K562 (cell line): ENCODE measurements at regions not wholly inside any gene's neighbourhood (a gene's known extent, or its start where the extent isn't known, plus 50 kb on each side); places are given as distances from the start of the nearest gene placed in this dataset.

Source experiments
- ATAC-seq: fragments of 200-7000 bp; cut with Tn5 transposase; 3 replicates; pipeline ENCODE4 v1.9.1; 2020; ENCODE audit warnings: moderate library complexity
- BruUV-seq: library from RNA; stranded (reverse); fragments of 400-500 nt; replicated peaks from 2 replicates; lab custom pipeline; 2021; lab: Mats Ljungman, UMichigan
- CTCF ChIA-PET: fragments of 300-600 bp; formaldehyde crosslinking; extraction: SDS; loops from one replicate; lab custom pipeline; 2021; ENCODE audit warnings: low intra/inter-chr PET ratio; lab: Yijun Ruan, JAX
- POLR2A ChIA-PET: fragments of 300-600, 350-650 bp; sonication (Branson Sonifier 250); formaldehyde crosslinking; extraction: SDS; loops from one replicate; lab custom pipeline; 2021; ENCODE audit warnings: antibody characterized with exemption, inconsistent platforms; lab: Yijun Ruan, JAX
- DNase-seq, 4 experiments: peaks; one replicate each; pipeline versions ENCODE4 v3.0.0 to v3.0.0-alpha.2; 2011 to 2018; ENCODE audit warnings: low spot score in 3 of 4, mixed read lengths in 3 of 4; ENCODE audit errors: extremely low read depth in 1 of 4
- FAIRE-seq: peaks from 2 replicates; lab custom pipeline; 2011; peaks lifted over from hg19 to GRCh38; lab: Jason Lieb, UNC
- H2AFZ ChIP-seq: 2 replicates; pipeline ENCODE4 v1.6.0; 2011; ENCODE audit warnings: low read depth, low read length, control low read depth, inconsistent platforms
- H3K27ac ChIP-seq: fragments of 200-600 bp; 3 replicates; pipeline ENCODE4 v1.8.0; 2011; ENCODE audit warnings: low read depth, mild to moderate bottlenecking, control low read depth, inconsistent platforms, low read length, moderate library complexity, mixed read lengths; ENCODE audit errors: extremely low read depth
- H3K27me3 ChIP-seq, 2 experiments: fragments of 300-600 bp in 1 of 2; 2 replicates in 1 of 2; 3 replicates in 1 of 2; pipeline versions ENCODE4 v1.6.0 to v1.8.0; 2011; ENCODE audit warnings: inconsistent platforms in 2 of 2, low read length in 2 of 2, mild to moderate bottlenecking in 1 of 2, mixed read lengths in 1 of 2, moderate library complexity in 1 of 2; ENCODE audit not compliant: control insufficient read depth in 2 of 2, insufficient read depth in 2 of 2
- H3K36me3 ChIP-seq: fragments of 300-600 bp; 3 replicates; pipeline ENCODE4 v1.8.0; 2011; ENCODE audit warnings: mild to moderate bottlenecking, low read length, inconsistent platforms; ENCODE audit not compliant: control insufficient read depth, insufficient read depth
- H3K4me1 ChIP-seq, 2 experiments: fragments of 200-600 bp in 1 of 2; replicated peaks in 1 of 2; 2 replicates in 1 of 2; 3 replicates in 1 of 2; pipeline versions ENCODE4 v1.5.1 to v1.8.0; 2011; ENCODE audit warnings: inconsistent platforms in 2 of 2, low read length in 2 of 2, mild to moderate bottlenecking in 1 of 2, mixed read lengths in 1 of 2, moderate library complexity in 1 of 2; ENCODE audit not compliant: control insufficient read depth in 2 of 2, insufficient read depth in 2 of 2
- H3K4me2 ChIP-seq: 2 replicates; pipeline ENCODE4 v1.6.1; 2011; ENCODE audit warnings: low read length, control low read depth, inconsistent platforms, mixed read lengths; ENCODE audit not compliant: insufficient read depth
- H3K4me3 ChIP-seq: fragments of 200-600 bp; sonication (generic), shearing (Covaris generic); 2 replicates; pipeline ENCODE4 v1.5.1; 2016; ENCODE audit warnings: control low read depth, inconsistent platforms
- H3K79me2 ChIP-seq: fragments of 200-600 bp; 3 replicates; pipeline ENCODE4 v1.8.0; 2011; ENCODE audit warnings: low read length, inconsistent platforms; ENCODE audit not compliant: control insufficient read depth, insufficient read depth
- H3K9ac ChIP-seq, 2 experiments: 2 replicates each; pipeline versions ENCODE4 v1.6.0 to v1.6.1; 2011; ENCODE audit warnings: low read depth in 2 of 2, low read length in 2 of 2, control low read depth in 1 of 2, inconsistent platforms in 1 of 2, mild to moderate bottlenecking in 1 of 2, mixed read lengths in 1 of 2; ENCODE audit not compliant: insufficient read depth in 1 of 2
- H3K9me1 ChIP-seq: one replicate; pipeline ENCODE4 v1.6.0; 2011; ENCODE audit warnings: inconsistent platforms, mild to moderate bottlenecking, low read length, moderate library complexity; ENCODE audit not compliant: control insufficient read depth, insufficient read depth
- H3K9me3 ChIP-seq: replicated peaks from 2 replicates; pipeline ENCODE4 v1.5.1; 2011; ENCODE audit warnings: low read depth, low read length, inconsistent platforms; ENCODE audit not compliant: control insufficient read depth, insufficient read depth
- H4K20me1 ChIP-seq: replicated peaks from 2 replicates; pipeline ENCODE4 v1.6.1; 2011; ENCODE audit warnings: low read length, inconsistent platforms, mixed read lengths; ENCODE audit not compliant: control insufficient read depth, insufficient read depth
- CHD4 ChIP-seq: fragments of 200-600 bp; sonication (generic); IDR thresholded peaks from 3 replicates; pipeline ENCODE4 v1.6.1; 2012; ENCODE audit warnings: low read depth, mild to moderate bottlenecking, mixed read lengths, low read length, inconsistent platforms; ENCODE audit not compliant: insufficient read depth, insufficient replicate concordance, poor library complexity, severe bottlenecking
- FOXK1 ChIP-seq: sonication (generic); formaldehyde crosslinking; IDR thresholded peaks from 2 replicates; pipeline ENCODE4 v1.8.0; 2022; ENCODE audit warnings: missing genetic modification reagents, mild to moderate bottlenecking, borderline replicate concordance
- TAF1 ChIP-seq: IDR thresholded peaks from 2 replicates; pipeline ENCODE4 v1.6.1; 2011; ENCODE audit warnings: mild to moderate bottlenecking, low read length, moderate library complexity; ENCODE audit not compliant: insufficient read depth, control insufficient read depth, severe bottlenecking; ENCODE audit errors: extremely low read depth
- ZKSCAN1 ChIP-seq: fragments of 150-350 bp; IDR thresholded peaks from 2 replicates; pipeline ENCODE4 v1.6.1; 2016; ENCODE audit warnings: low read depth, low read length
- ZNF174 ChIP-seq: fragments of 250-450 bp; sonication (Bioruptor Pico); IDR thresholded peaks from 2 replicates; pipeline ENCODE4 v1.4.0; 2020; ENCODE audit warnings: mild to moderate bottlenecking
- ZNF274 ChIP-seq: IDR thresholded peaks from 2 replicates; pipeline ENCODE4 v1.6.1; 2011; ENCODE audit warnings: low read depth, mild to moderate bottlenecking, low read length, moderate library complexity, borderline replicate concordance
- ZNF347 ChIP-seq: fragments of 450-650 bp; formaldehyde crosslinking; IDR thresholded peaks from 2 replicates; pipeline ENCODE4 v1.4.0; 2020; ENCODE audit warnings: low read depth, mild to moderate bottlenecking, moderate library complexity
- WGBS: fragments of 100-300 bp; shearing (Covaris generic); methylation state at CpG from one replicate; pipeline ENCODE4 v1.1.6; 2016; ENCODE audit warnings: low coverage, mixed read lengths; ENCODE audit not compliant: insufficient coverage; ENCODE audit errors: missing lambda C conversion rate; 5-methylcytosine and 5-hydroxymethylcytosine counted together
- in situ Hi-C: fragments of 300-500 bp; cut with MboI; formaldehyde crosslinking; loops from 4 replicates; pipeline ENCODE4 v1.15.0; 2018; ENCODE audit warnings: inconsistent platforms, mixed read lengths
- intact Hi-C: fragments of 100-400 bp; cut with micrococcal nuclease; formaldehyde crosslinking; loops from 2 replicates; pipeline ENCODE4 v1.14.2; 2022

- TF ChIP-seq ZNF174 (CRISPR knock-in tag) (no peak), ZNF274 (no peak)
Observed at GRCh38 chr10:130889780-130890179, 421.7 kb downstream of the TCERG1L start (continued).

- no peak overlapping the region; a peak in 1 of 4 replicates for H3K9ac ChIP-seq
- H3K27ac ChIP-seq: no peak overlapping the region
- no peaks in the 10 kb centered on the region for H3K79me2 ChIP-seq
- no peaks in the 10 kb centered on the region for H3K4me1 ChIP-seq
- no peak for DNase-seq
- intact Hi-C loops: no loop called here
- peaks cover 0 to 2% of the 10 kb centered on the region in 2 experiments; a peak in 1 of 5 replicates for H3K27me3 ChIP-seq
- no peak overlapping the region for H3K4me3 ChIP-seq
- ATAC-seq: no peak
- H3K9me3 ChIP-seq: no peaks in the 10 kb centered on the region
- H3K9me1 ChIP-seq: no peaks in the 10 kb centered on the region
- H4K20me1 ChIP-seq: no peaks in the 10 kb centered on the region
- no peak for TF ChIP-seq ZNF347 (CRISPR knock-in tag)
- TF ChIP-seq ZKSCAN1: no peak
- TF ChIP-seq CHD4: no peak
- TF ChIP-seq FOXK1: no peak
- TF ChIP-seq TAF1: no peak
- TF ChIP-seq, all 486 proteins: peak for 0
- FAIRE-seq: no peak
- ChIA-PET POLR2A (no interaction called here), CTCF (no interaction called here)
- 0% methylated on average over 8 of the region's 11 CpGs for WGBS
- H2AFZ ChIP-seq: no peak overlapping the region
- no TSS peak for BruUV-seq
- no peaks in the 10 kb centered on the region for H3K36me3 ChIP-seq
- no peak overlapping the region for H3K4me2 ChIP-seq
- in situ Hi-C loops: no loop called here
Observed at GRCh38 chr10:130891066-130891465, 420.5 kb downstream of the TCERG1L start.
